PC-3 (cell line): ENCODE measurements at regions not wholly inside any gene's neighbourhood (a gene's known extent, or its start where the extent isn't known, plus 50 kb on each side); places are given as distances from the start of the nearest gene placed in this dataset.
"Not testable (repeated sequence)": the region's sequence is repeated elsewhere in the genome, so short reads cannot be mapped to it uniquely, and the experiment has no call there.

ENCODE experiments used
- ATAC-seq: fragments of 200-7000 bp; cut with Tn5 transposase; 2 replicates; pipeline ENCODE4 v1.9.1; 2020; ENCODE audit warnings: mild to moderate bottlenecking, moderate library complexity
- BruUV-seq: library from RNA; stranded (reverse); fragments of 400-500 nt; replicated peaks from 2 replicates; lab custom pipeline; 2021; lab: Mats Ljungman, UMichigan
- CTCF ChIA-PET: fragments of 300-600 bp; sonication (Branson Sonifier 250); formaldehyde crosslinking; loops from one replicate; lab custom pipeline; 2022; ENCODE audit warnings: antibody characterized with exemption; lab: Charles Lee
- POLR2A ChIA-PET: fragments of 300-600 bp; sonication (Branson Sonifier 250); formaldehyde crosslinking; loops from one replicate; lab custom pipeline; 2022; ENCODE audit warnings: antibody characterized with exemption; ENCODE audit not compliant: unreplicated experiment; lab: Charles Lee
- DNase-seq: peaks from one replicate; pipeline ENCODE4 v3.0.0-alpha.2; 2015
- H2AFZ ChIP-seq: fragments of 300-600 bp; sonication (generic); 2 replicates; pipeline ENCODE4 v1.6.0; 2016; ENCODE audit warnings: antibody characterized with exemption, low read length
- H3F3A ChIP-seq: fragments of 300-600 bp; sonication (generic); one replicate; pipeline ENCODE4 v1.6.0; 2017; ENCODE audit warnings: antibody characterized with exemption, low read length, control low read depth, mild to moderate bottlenecking; ENCODE audit not compliant: unreplicated experiment
- H3K27ac ChIP-seq: fragments of 300-600 bp; sonication (generic); 2 replicates; pipeline ENCODE4 v1.5.1; 2016; ENCODE audit warnings: mild to moderate bottlenecking, low read length
- H3K27me3 ChIP-seq: fragments of 300-600 bp; sonication (generic); 2 replicates; pipeline ENCODE4 v1.6.1; 2016; ENCODE audit warnings: low read length, mixed read lengths
- H3K36me3 ChIP-seq: fragments of 300-600 bp; sonication (generic); 2 replicates; pipeline ENCODE4 v1.6.1; 2016; ENCODE audit warnings: low read depth, mixed run types, low read length, mixed read lengths
- H3K4me1 ChIP-seq: fragments of 300-600 bp; sonication (generic); 2 replicates; pipeline ENCODE4 v1.5.1; 2016; ENCODE audit warnings: low read length; ENCODE audit not compliant: insufficient read depth
- H3K4me2 ChIP-seq: fragments of 300-600 bp; sonication (generic); 2 replicates; pipeline ENCODE4 v1.6.0; 2016; ENCODE audit warnings: low read length
- H3K4me3 ChIP-seq: fragments of 300-600 bp; sonication (generic); 2 replicates; pipeline ENCODE4 v1.5.1; 2016; ENCODE audit warnings: mild to moderate bottlenecking, low read length, mixed read lengths
- H3K79me2 ChIP-seq: fragments of 300-600 bp; sonication (generic); 2 replicates; pipeline ENCODE4 v1.6.1; 2017; ENCODE audit warnings: low read length, mixed read lengths
- H3K9ac ChIP-seq: fragments of 300-600 bp; sonication (generic); 2 replicates; pipeline ENCODE4 v1.6.0; 2016; ENCODE audit warnings: mild to moderate bottlenecking, low read length
- H3K9me2 ChIP-seq: fragments of 300-600 bp; sonication (generic); replicated peaks from 2 replicates; pipeline ENCODE4 v1.6.1; 2016; ENCODE audit warnings: mixed run types, low read length, mixed read lengths
- H3K9me3 ChIP-seq: fragments of 300-600 bp; sonication (generic); 2 replicates; pipeline ENCODE4 v1.6.1; 2016; ENCODE audit warnings: low read length, mixed read lengths
- H4K20me1 ChIP-seq: fragments of 300-600 bp; sonication (generic); 2 replicates; pipeline ENCODE4 v1.6.1; 2016; ENCODE audit warnings: low read length, mixed read lengths
- EZH2 ChIP-seq: fragments of 300-600 bp; sonication (generic); IDR thresholded peaks from one replicate; pipeline ENCODE4 v1.6.1; 2017; ENCODE audit warnings: antibody characterized with exemption, mild to moderate bottlenecking, low read length; ENCODE audit not compliant: unreplicated experiment
- EZH2phosphoT487 ChIP-seq: fragments of 300-600 bp; sonication (generic); IDR thresholded peaks from 2 replicates; pipeline ENCODE4 v1.6.1; 2018; ENCODE audit warnings: mild to moderate bottlenecking, antibody characterized with exemption, low read length, borderline replicate concordance
- intact Hi-C: fragments of 100-400 bp; cut with micrococcal nuclease; formaldehyde crosslinking; loops from 2 replicates; pipeline ENCODE4 v1.9.0; 2023
- TF ChIP-seq, protein P1 (sequence below): fragments of 300-600 bp; sonication (generic); conservative IDR thresholded peaks from 2 replicates; pipeline ENCODE4 v1.5.1; 2017; ENCODE audit warnings: antibody characterized with exemption, low read depth, mild to moderate bottlenecking, low read length

DNA sequence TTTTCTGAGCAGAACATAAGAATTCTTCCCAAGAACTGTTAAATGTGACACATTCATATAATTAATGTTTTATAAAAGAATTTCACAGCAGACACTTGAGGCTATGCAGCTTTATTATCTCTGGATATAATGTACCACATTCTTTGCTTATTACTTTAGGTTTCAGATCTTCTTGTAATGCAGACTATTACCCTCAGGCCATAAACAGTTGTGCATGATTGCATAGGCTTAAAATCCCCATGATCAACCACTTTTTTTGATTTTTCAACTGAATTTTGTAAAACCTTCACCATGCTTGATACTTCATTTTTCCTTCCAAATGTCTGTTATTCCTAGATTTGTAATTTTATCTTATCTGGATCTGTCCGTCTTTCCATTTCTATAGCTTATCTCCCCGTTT lies 1355.7 kb downstream of the BRINP3 start:
- H3F3A ChIP-seq = no peaks in the 10 kb centered on the region
- CTCF ChIA-PET = no interaction called here
- no TSS peak for BruUV-seq
- H3K9me3 ChIP-seq = no peaks in the 10 kb centered on the region
- no peaks in the 10 kb centered on the region for H3K4me1 ChIP-seq
- H3K4me2 ChIP-seq = no peak overlapping the region
- ATAC-seq = no peak
- no peak overlapping the region for H3K27ac ChIP-seq
- no peaks in the 10 kb centered on the region for H4K20me1 ChIP-seq
- POLR2A ChIA-PET = no interaction called here
- H3K36me3 ChIP-seq = no peaks in the 10 kb centered on the region
- H3K9ac ChIP-seq = no peak overlapping the region
- TF ChIP-seq EZH2 (no peak), EZH2phosphoT487 (no peak)
- TF ChIP-seq, protein P1, sequence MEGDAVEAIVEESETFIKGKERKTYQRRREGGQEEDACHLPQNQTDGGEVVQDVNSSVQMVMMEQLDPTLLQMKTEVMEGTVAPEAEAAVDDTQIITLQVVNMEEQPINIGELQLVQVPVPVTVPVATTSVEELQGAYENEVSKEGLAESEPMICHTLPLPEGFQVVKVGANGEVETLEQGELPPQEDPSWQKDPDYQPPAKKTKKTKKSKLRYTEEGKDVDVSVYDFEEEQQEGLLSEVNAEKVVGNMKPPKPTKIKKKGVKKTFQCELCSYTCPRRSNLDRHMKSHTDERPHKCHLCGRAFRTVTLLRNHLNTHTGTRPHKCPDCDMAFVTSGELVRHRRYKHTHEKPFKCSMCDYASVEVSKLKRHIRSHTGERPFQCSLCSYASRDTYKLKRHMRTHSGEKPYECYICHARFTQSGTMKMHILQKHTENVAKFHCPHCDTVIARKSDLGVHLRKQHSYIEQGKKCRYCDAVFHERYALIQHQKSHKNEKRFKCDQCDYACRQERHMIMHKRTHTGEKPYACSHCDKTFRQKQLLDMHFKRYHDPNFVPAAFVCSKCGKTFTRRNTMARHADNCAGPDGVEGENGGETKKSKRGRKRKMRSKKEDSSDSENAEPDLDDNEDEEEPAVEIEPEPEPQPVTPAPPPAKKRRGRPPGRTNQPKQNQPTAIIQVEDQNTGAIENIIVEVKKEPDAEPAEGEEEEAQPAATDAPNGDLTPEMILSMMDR = no peak
- H3K27me3 ChIP-seq = no peaks in the 10 kb centered on the region
- no peak overlapping the region for H2AFZ ChIP-seq
- intact Hi-C loops = no loop called here
- no peak overlapping the region for H3K4me3 ChIP-seq
- no peaks in the 10 kb centered on the region for H3K79me2 ChIP-seq
- no peaks in the 10 kb centered on the region for H3K9me2 ChIP-seq
- DNase-seq = no peak

DNA sequence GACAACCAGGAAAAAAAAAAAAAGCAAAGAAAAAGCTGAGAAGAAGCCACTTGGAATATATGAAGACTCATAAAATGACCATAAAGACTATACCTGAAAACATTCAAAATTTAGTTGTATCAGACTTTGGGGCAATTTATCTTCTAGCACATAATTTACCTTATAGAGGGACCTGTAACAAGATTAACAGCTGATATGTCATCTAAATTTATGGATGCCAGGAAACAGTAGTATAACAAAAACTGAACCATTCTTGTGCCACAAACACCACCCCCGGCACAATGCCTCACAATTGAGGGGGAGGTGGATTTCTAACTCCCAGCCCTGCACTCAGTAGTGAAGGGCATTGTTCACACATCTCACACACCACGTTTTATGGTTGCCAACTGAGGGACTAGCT lies 1352.0 kb downstream of the BRINP3 start:
- H3K27me3 ChIP-seq = no peaks in the 10 kb centered on the region
- TF ChIP-seq, protein P1 = no peak
- TF ChIP-seq EZH2phosphoT487 = no peak
- TF ChIP-seq EZH2 = no peak
- no peaks in the 10 kb centered on the region for H3K4me1 ChIP-seq
- ChIA-PET CTCF (no interaction called here), POLR2A (no interaction called here)
- no peaks in the 10 kb centered on the region for H3K79me2 ChIP-seq
- H2AFZ ChIP-seq = no peak overlapping the region
- H3K27ac ChIP-seq = no peak overlapping the region
- no peaks in the 10 kb centered on the region for H4K20me1 ChIP-seq
- no peak overlapping the region for H3K9ac ChIP-seq
- no peak overlapping the region for H3K4me3 ChIP-seq
- H3K4me2 ChIP-seq = no peak overlapping the region
- no peak for DNase-seq
- BruUV-seq = no TSS peak
- intact Hi-C loops = no loop called here
- H3K36me3 ChIP-seq = no peaks in the 10 kb centered on the region
- ATAC-seq = no peak
- H3F3A ChIP-seq = no peaks in the 10 kb centered on the region
- no peaks in the 10 kb centered on the region for H3K9me3 ChIP-seq
- no peaks in the 10 kb centered on the region for H3K9me2 ChIP-seq

DNA sequence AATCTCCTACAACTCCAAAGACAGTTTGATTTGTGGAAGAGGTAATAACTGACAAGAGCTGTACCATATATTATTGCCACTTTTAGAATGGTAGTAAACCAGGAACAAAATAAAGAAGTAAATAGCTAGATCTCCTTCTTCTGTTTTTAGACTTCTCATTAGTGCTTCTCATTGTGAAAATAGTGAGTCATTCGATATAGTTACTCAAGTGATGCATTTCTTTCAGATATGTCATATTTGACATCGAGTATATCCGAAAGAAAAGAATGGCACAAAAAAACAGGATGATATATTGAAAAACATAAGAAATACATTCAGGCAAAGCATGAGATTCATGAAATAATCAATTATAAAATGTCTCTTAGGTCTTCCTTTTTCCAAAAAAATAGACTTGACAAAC lies 1346.1 kb downstream of the BRINP3 start:
- no TSS peak for BruUV-seq
- CTCF ChIA-PET = no interaction called here
- Histone ChIP-seq H3K9me3 (no peaks in the 10 kb centered on the region), H3K79me2 (no peaks in the 10 kb centered on the region), H3K27ac (no peak overlapping the region), H3K4me1 (no peaks in the 10 kb centered on the region), H3K27me3 (no peaks in the 10 kb centered on the region), H2AFZ (no peak overlapping the region), H3K4me3 (no peak overlapping the region), H4K20me1 (no peaks in the 10 kb centered on the region), H3K9ac (no peak overlapping the region), H3K9me2 (no peaks in the 10 kb centered on the region), H3F3A (no peaks in the 10 kb centered on the region), H3K36me3 (no peaks in the 10 kb centered on the region), H3K4me2 (no peak overlapping the region)
- ATAC-seq (no peak), DNase-seq (peak; percentile 6)
- TF ChIP-seq EZH2 = no peak
- no peak for TF ChIP-seq EZH2phosphoT487
- TF ChIP-seq, protein P1 = no peak
- POLR2A ChIA-PET = no interaction called here
- intact Hi-C loops = no loop called here

DNA sequence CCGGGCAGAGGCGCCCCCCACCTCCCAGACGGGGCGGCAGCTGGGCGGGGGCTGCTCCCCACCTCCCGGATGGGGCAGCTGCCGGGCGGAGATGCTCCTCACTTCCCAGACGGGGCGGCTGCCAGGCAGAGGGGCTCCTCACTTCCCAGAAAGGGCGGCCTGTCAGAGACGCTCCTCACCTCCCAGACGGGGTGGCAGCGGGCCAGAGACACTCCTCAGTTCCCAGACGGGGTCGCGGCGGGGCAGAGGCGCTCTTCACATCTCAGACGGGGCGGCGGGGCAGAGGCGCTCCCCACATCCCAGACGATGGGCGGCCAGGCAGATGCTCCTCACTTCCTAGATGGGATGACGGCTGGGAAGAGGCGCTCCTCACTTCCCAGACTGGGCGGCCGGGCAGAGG lies 1337.9 kb downstream of the BRINP3 start:
- POLR2A ChIA-PET, H3K9me2 ChIP-seq, H3F3A ChIP-seq, BruUV-seq, H3K4me2 ChIP-seq, H3K9me3 ChIP-seq, H3K36me3 ChIP-seq, H4K20me1 ChIP-seq, H3K27ac ChIP-seq, CTCF ChIA-PET, H3K27me3 ChIP-seq, H3K79me2 ChIP-seq, H3K4me3 ChIP-seq, intact Hi-C loops, H3K4me1 ChIP-seq, H2AFZ ChIP-seq, DNase-seq, H3K9ac ChIP-seq, ATAC-seq: not testable (repeated sequence)
